Karpas-422 (cell line): ENCODE measurements at regions not wholly inside any gene's neighbourhood (a gene's known extent, or its start where the extent isn't known, plus 50 kb on each side); places are given as distances from the start of the nearest gene placed in this dataset.

Experiments
- DNase-seq: peaks from one replicate; pipeline ENCODE4 v3.0.0-alpha.2; 2015
- H2AFZ ChIP-seq: fragments of 200-600 bp; sonication (generic); 2 replicates; pipeline ENCODE4 v1.6.1; 2014; ENCODE audit warnings: antibody characterized with exemption, low read length, mixed read lengths
- H3K27ac ChIP-seq: fragments of 200-600 bp; sonication (generic); 2 replicates; pipeline ENCODE4 v1.5.1; 2014; ENCODE audit warnings: mild to moderate bottlenecking, low read length, moderate library complexity
- H3K27me3 ChIP-seq: fragments of 200-600 bp; sonication (generic); 2 replicates; pipeline ENCODE4 v1.6.1; 2014; ENCODE audit warnings: low read length, mixed read lengths
- H3K36me3 ChIP-seq: fragments of 200-600 bp; sonication (generic); 2 replicates; pipeline ENCODE4 v1.6.1; 2014; ENCODE audit warnings: low read length, mixed read lengths; ENCODE audit not compliant: insufficient read depth
- H3K4me1 ChIP-seq: fragments of 200-600 bp; sonication (generic); 2 replicates; pipeline ENCODE4 v1.6.1; 2014; ENCODE audit warnings: mild to moderate bottlenecking, low read length, mixed read lengths
- H3K4me2 ChIP-seq: fragments of 200-600 bp; sonication (generic); 2 replicates; pipeline ENCODE4 v1.6.1; 2014; ENCODE audit warnings: low read length, low read depth, mild to moderate bottlenecking; ENCODE audit not compliant: poor library complexity, severe bottlenecking
- H3K4me3 ChIP-seq: fragments of 200-600 bp; sonication (generic); 2 replicates; pipeline ENCODE4 v1.5.1; 2014; ENCODE audit warnings: mild to moderate bottlenecking, antibody characterized with exemption, low read length, mixed read lengths
- H3K79me2 ChIP-seq: fragments of 200-600 bp; sonication (generic); 2 replicates; pipeline ENCODE4 v1.6.1; 2014; ENCODE audit warnings: mild to moderate bottlenecking, low read length, mixed read lengths
- H3K9ac ChIP-seq: fragments of 200-600 bp; sonication (generic); 2 replicates; pipeline ENCODE4 v1.6.0; 2014; ENCODE audit warnings: low read length
- H3K9me2 ChIP-seq: fragments of 200-600 bp; sonication (generic), shearing (Covaris generic); replicated peaks from 2 replicates; pipeline ENCODE4 v1.6.0; 2014; ENCODE audit warnings: mild to moderate bottlenecking, low read length, moderate library complexity; ENCODE audit not compliant: insufficient read depth
- H3K9me3 ChIP-seq: fragments of 300-700, 200-600 bp; sonication (generic); 2 replicates; pipeline ENCODE4 v1.6.1; 2014; ENCODE audit warnings: low read length, mixed read lengths
- H4K20me1 ChIP-seq: fragments of 200-600 bp; sonication (generic); 2 replicates; pipeline ENCODE4 v1.6.1; 2014; ENCODE audit warnings: mild to moderate bottlenecking, antibody characterized with exemption, low read length, low read depth; ENCODE audit not compliant: insufficient read depth

GRCh38 chr4:164318350-164318749 lies 435.6 kb upstream of the SMIM31 start:
- Histone ChIP-seq H3K27me3 (peaks cover 2% of the 10 kb centered on the region; the same call in 1 of the 2 replicates), H3K27ac (no peak overlapping the region)

GRCh38 chr4:164319688-164320087 lies 434.2 kb upstream of the SMIM31 start:
- Histone ChIP-seq H3K4me3 (no peak overlapping the region), H3K36me3 (no peaks in the 10 kb centered on the region), H3K79me2 (no peaks in the 10 kb centered on the region), H3K9me3 (no peaks in the 10 kb centered on the region), H2AFZ (no peak overlapping the region), H4K20me1 (no peaks in the 10 kb centered on the region), H3K9me2 (no peaks in the 10 kb centered on the region), H3K4me2 (no peak overlapping the region), H3K4me1 (no peaks in the 10 kb centered on the region), H3K27me3 (peaks cover 2% of the 10 kb centered on the region; the same call in 1 of the 2 replicates), H3K9ac (no peak overlapping the region), H3K27ac (no peak overlapping the region)
- DNase-seq: no peak

More at GRCh38 chr4:164318350-164318749, 435.6 kb upstream of the SMIM31 start:
- Histone ChIP-seq H3K9me2 (no peaks in the 10 kb centered on the region), H3K4me3 (no peak overlapping the region), H3K9me3 (no peaks in the 10 kb centered on the region), H3K4me1 (no peaks in the 10 kb centered on the region), H3K36me3 (no peaks in the 10 kb centered on the region), H2AFZ (no peak overlapping the region), H3K79me2 (no peaks in the 10 kb centered on the region), H4K20me1 (no peaks in the 10 kb centered on the region), H3K4me2 (no peak overlapping the region), H3K9ac (no peak overlapping the region)
- DNase-seq: no peak

GRCh38 chr4:164320847-164321246 lies 433.1 kb upstream of the SMIM31 start:
- H3K9me2 ChIP-seq: no peaks in the 10 kb centered on the region
- no peaks in the 10 kb centered on the region for H3K79me2 ChIP-seq
- no peak overlapping the region for H3K4me2 ChIP-seq
- H3K36me3 ChIP-seq: no peaks in the 10 kb centered on the region
- no peak overlapping the region for H3K4me3 ChIP-seq
- no peak overlapping the region for H3K27ac ChIP-seq
- no peaks in the 10 kb centered on the region for H3K4me1 ChIP-seq
- H3K27me3 ChIP-seq: peaks cover 2% of the 10 kb centered on the region; the same call in 1 of the 2 replicates
- no peak overlapping the region for H2AFZ ChIP-seq
- no peak overlapping the region for H3K9ac ChIP-seq
- no peak for DNase-seq
- no peaks in the 10 kb centered on the region for H4K20me1 ChIP-seq
- no peaks in the 10 kb centered on the region for H3K9me3 ChIP-seq

GRCh38 chr4:164326056-164326455 lies 427.9 kb upstream of the SMIM31 start:
- H3K27me3 ChIP-seq: no peaks in the 10 kb centered on the region; the same call in 1 of the 2 replicates
- no peak overlapping the region for H3K27ac ChIP-seq
- H3K4me3 ChIP-seq: no peak overlapping the region
- no peaks in the 10 kb centered on the region for H3K79me2 ChIP-seq
- no peaks in the 10 kb centered on the region for H4K20me1 ChIP-seq
- no peak overlapping the region for H2AFZ ChIP-seq
- H3K9ac ChIP-seq: no peak overlapping the region
- no peak for DNase-seq
- no peaks in the 10 kb centered on the region for H3K4me1 ChIP-seq
- H3K4me2 ChIP-seq: no peak overlapping the region
- no peaks in the 10 kb centered on the region for H3K9me2 ChIP-seq
- no peaks in the 10 kb centered on the region for H3K9me3 ChIP-seq
- H3K36me3 ChIP-seq: no peaks in the 10 kb centered on the region

GRCh38 chr4:164337219-164337944 lies 416.5 kb upstream of the SMIM31 start:
- Histone ChIP-seq H2AFZ (no peak overlapping the region), H3K36me3 (no peaks in the 10 kb centered on the region), H3K79me2 (no peaks in the 10 kb centered on the region), H3K4me1 (no peaks in the 10 kb centered on the region), H4K20me1 (no peaks in the 10 kb centered on the region), H3K9ac (no peak overlapping the region), H3K27me3 (no peaks in the 10 kb centered on the region), H3K27ac (no peak overlapping the region), H3K4me2 (no peak overlapping the region), H3K4me3 (no peak overlapping the region), H3K9me3 (no peaks in the 10 kb centered on the region), H3K9me2 (no peaks in the 10 kb centered on the region)
- no peak for DNase-seq

- H3K9ac ChIP-seq: no peak overlapping the region
- no peaks in the 10 kb centered on the region for H3K27me3 ChIP-seq
- H3K9me3 ChIP-seq: no peaks in the 10 kb centered on the region
- H3K36me3 ChIP-seq: no peaks in the 10 kb centered on the region
- no peak overlapping the region for H3K4me3 ChIP-seq
- no peak overlapping the region for H2AFZ ChIP-seq
- no peak overlapping the region for H3K4me2 ChIP-seq
- no peak for DNase-seq
- H3K9me2 ChIP-seq: no peaks in the 10 kb centered on the region; the same call in 1 of the 2 replicates
- H3K79me2 ChIP-seq: no peaks in the 10 kb centered on the region
- H4K20me1 ChIP-seq: no peaks in the 10 kb centered on the region
- H3K27ac ChIP-seq: no peak overlapping the region
- no peaks in the 10 kb centered on the region for H3K4me1 ChIP-seq
Observed at GRCh38 chr4:164343472-164343976, 410.4 kb upstream of the SMIM31 start.

GRCh38 chr4:164345756-164346155 lies 408.2 kb upstream of the SMIM31 start:
- H3K27me3 ChIP-seq: no peaks in the 10 kb centered on the region
- H3K9me3 ChIP-seq: no peaks in the 10 kb centered on the region
- H3K36me3 ChIP-seq: no peaks in the 10 kb centered on the region
- DNase-seq: no peak
- no peaks in the 10 kb centered on the region for H3K79me2 ChIP-seq
- H4K20me1 ChIP-seq: no peaks in the 10 kb centered on the region
- H3K27ac ChIP-seq: no peak overlapping the region
- H3K9me2 ChIP-seq: no peaks in the 10 kb centered on the region; the same call in 1 of the 2 replicates
- no peak overlapping the region for H3K4me3 ChIP-seq
- no peak overlapping the region for H3K4me2 ChIP-seq
- H3K4me1 ChIP-seq: no peaks in the 10 kb centered on the region
- no peak overlapping the region for H3K9ac ChIP-seq
- no peak overlapping the region for H2AFZ ChIP-seq

- H3K9me3 ChIP-seq: no peaks in the 10 kb centered on the region
- no peak overlapping the region for H2AFZ ChIP-seq
- H3K4me1 ChIP-seq: no peaks in the 10 kb centered on the region
- H4K20me1 ChIP-seq: no peaks in the 10 kb centered on the region
- no peak for DNase-seq
- H3K9ac ChIP-seq: no peak overlapping the region
- no peaks in the 10 kb centered on the region for H3K36me3 ChIP-seq
- no peak overlapping the region for H3K27ac ChIP-seq
- no peak overlapping the region for H3K4me2 ChIP-seq
- H3K79me2 ChIP-seq: no peaks in the 10 kb centered on the region
- H3K9me2 ChIP-seq: no peaks in the 10 kb centered on the region; the same call in 1 of the 2 replicates
- H3K27me3 ChIP-seq: no peaks in the 10 kb centered on the region
- H3K4me3 ChIP-seq: no peak overlapping the region
Observed at GRCh38 chr4:164350061-164350460, 403.9 kb upstream of the SMIM31 start.
